ENCODE measurements at regions not wholly inside any gene's neighbourhood (a gene's known extent, or its start where the extent isn't known, plus 50 kb on each side); places are given as distances from the start of the nearest gene placed in this dataset.

DNA sequence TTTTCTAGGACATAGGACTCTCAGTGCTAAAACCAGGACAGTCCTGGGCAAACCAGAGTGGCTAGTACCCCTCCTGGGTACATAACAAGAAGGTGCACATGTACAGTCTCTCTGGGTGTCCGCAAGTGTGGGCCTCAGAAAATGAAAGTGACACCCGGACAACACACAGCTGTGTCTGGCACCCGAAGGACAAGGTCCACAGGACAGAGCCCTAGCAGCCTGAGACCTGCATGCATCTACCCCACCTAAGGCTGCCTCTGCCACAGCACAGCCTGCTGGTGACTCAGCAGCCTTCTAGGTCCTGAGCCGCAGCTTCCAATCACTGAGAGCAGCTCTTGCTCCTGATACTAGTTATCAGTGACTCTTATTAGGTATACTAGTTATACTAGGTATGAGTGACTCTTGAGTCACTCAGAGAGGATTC, 784.1 kb upstream of the TBX3 start:
- peak; percentile 45 for DNase-seq
- Mint-ChIP-seq H3K4me1 (ENCODE audit: low read depth) (peaks cover 21% of the 10 kb centered on the region), H3K4me3 (peak overlapping the region; percentile 52; the same call in 1 of the 2 replicates), H3K36me3 (ENCODE audit: low read depth) (no peaks in the 10 kb centered on the region), H3K27me3 (ENCODE audit: insufficient read depth) (peaks cover 3% of the 10 kb centered on the region), H3K9me3 (no peaks in the 10 kb centered on the region), H3K27ac (peak overlapping the region; percentile 66)
- TF ChIP-seq CTCF (IDR thresholded peaks at IDR 0.05) = peak; percentile 64

- H3K4me1 Mint-ChIP-seq (ENCODE audit: low read depth) = peaks cover 21% of the 10 kb centered on the region
- peak overlapping the region; percentile 66 for H3K27ac Mint-ChIP-seq
- no peaks in the 10 kb centered on the region for H3K9me3 Mint-ChIP-seq
- DNase-seq = peak; percentile 19
- H3K4me3 Mint-ChIP-seq = peak overlapping the region; percentile 52; the same call in 1 of the 2 replicates
- H3K36me3 Mint-ChIP-seq (ENCODE audit: low read depth) = no peaks in the 10 kb centered on the region
- TF ChIP-seq CTCF (IDR thresholded peaks at IDR 0.05) = no peak
- H3K27me3 Mint-ChIP-seq (ENCODE audit: insufficient read depth) = peaks cover 2% of the 10 kb centered on the region
These were observed 783.6 kb upstream of the TBX3 start for GRCh38 chr12:115467531-115467930.

DNA sequence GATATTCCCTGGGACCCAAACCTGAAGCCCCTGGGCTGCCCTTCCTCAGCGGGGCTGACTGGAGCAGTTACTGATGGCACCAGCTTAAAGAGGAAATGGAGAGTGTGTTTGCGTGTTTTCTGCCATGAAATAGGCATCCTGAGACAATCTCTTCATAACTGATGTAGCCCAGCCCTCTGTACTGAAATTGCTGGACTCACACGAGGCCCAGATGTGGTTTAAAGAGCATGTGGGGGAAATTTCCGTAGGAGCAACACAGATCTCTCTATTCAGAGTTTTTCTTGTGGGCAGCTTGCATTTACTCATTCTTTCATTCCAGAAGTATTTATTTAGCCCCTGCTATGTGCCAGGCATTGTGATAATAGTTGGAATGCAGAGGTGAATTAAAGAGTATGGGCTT, 782.1 kb upstream of the TBX3 start:
- Mint-ChIP-seq H3K27ac (no peak overlapping the region), H3K4me3 (no peak overlapping the region), H3K27me3 (ENCODE audit: insufficient read depth) (peaks cover 2% of the 10 kb centered on the region; the same call in 1 of the 2 replicates), H3K9me3 (peaks cover 5% of the 10 kb centered on the region), H3K4me1 (ENCODE audit: low read depth) (peaks cover 21% of the 10 kb centered on the region), H3K36me3 (ENCODE audit: low read depth) (peaks cover 5% of the 10 kb centered on the region; the same call in 1 of the 2 replicates)
- no peak for TF ChIP-seq CTCF (IDR thresholded peaks at IDR 0.05)
- no peak for DNase-seq

GRCh38 chr12:115464661-115465060, 780.7 kb upstream of the TBX3 start:
- Mint-ChIP-seq H3K36me3 (ENCODE audit: low read depth) (peaks cover 5% of the 10 kb centered on the region; the same call in 1 of the 2 replicates), H3K9me3 (peaks cover 5% of the 10 kb centered on the region), H3K4me1 (ENCODE audit: low read depth) (peaks cover 21% of the 10 kb centered on the region), H3K27ac (no peak overlapping the region), H3K4me3 (no peak overlapping the region), H3K27me3 (ENCODE audit: insufficient read depth) (peaks cover 2% of the 10 kb centered on the region; the same call in 1 of the 2 replicates)
- no peak for TF ChIP-seq CTCF (IDR thresholded peaks at IDR 0.05)
- no peak for DNase-seq

- Mint-ChIP-seq H3K36me3 (ENCODE audit: low read depth) (peaks cover 5% of the 10 kb centered on the region; the same call in 1 of the 2 replicates), H3K4me3 (no peak overlapping the region), H3K27ac (no peak overlapping the region), H3K4me1 (ENCODE audit: low read depth) (peaks cover 17% of the 10 kb centered on the region), H3K9me3 (peaks cover 5% of the 10 kb centered on the region), H3K27me3 (ENCODE audit: insufficient read depth) (peaks cover 2% of the 10 kb centered on the region; the same call in 1 of the 2 replicates)
- no peak for DNase-seq
- no peak for TF ChIP-seq CTCF (IDR thresholded peaks at IDR 0.05)
These were observed 780.2 kb upstream of the TBX3 start for GRCh38 chr12:115464111-115464581.
